HCT116 (cell line): ENCODE measurements at regions not wholly inside any gene's neighbourhood (a gene's known extent, or its start where the extent isn't known, plus 50 kb on each side); places are given as distances from the start of the nearest gene placed in this dataset.

Experiments used
- ATAC-seq: fragments of 200-7000 bp; cut with Tn5 transposase; 2 replicates; pipeline ENCODE4 v1.9.1; 2020; ENCODE audit warnings: mild to moderate bottlenecking, moderate library complexity
- BruUV-seq: library from RNA; stranded (reverse); fragments of 400-500 nt; replicated peaks from 2 replicates; lab custom pipeline; 2021; lab: Mats Ljungman, UMichigan
- CTCF ChIA-PET: fragments of 300-600 bp; sonication (Branson Sonifier 250); formaldehyde crosslinking; loops from one replicate; lab custom pipeline; 2021; ENCODE audit warnings: antibody characterized with exemption; lab: Charles Lee
- POLR2A ChIA-PET: fragments of 300-600, 350-600 bp; sonication (Branson Sonifier 250); formaldehyde crosslinking; loops from one replicate; lab custom pipeline; 2021; ENCODE audit warnings: antibody characterized with exemption; lab: Charles Lee
- RAD21 ChIA-PET, 2 experiments: fragments of 300-600 bp; sonication (Branson Sonifier 250); formaldehyde crosslinking; loops; one replicate each; lab custom pipeline; 2023; ENCODE audit warnings: low total read pairs in 2 of 2; ENCODE audit not compliant: uncharacterized antibody in 2 of 2, unreplicated experiment in 2 of 2, low non-redundant PET in 1 of 2; lab: Charles Lee
- DNase-seq: peaks from one replicate; pipeline ENCODE4 v3.0.0-alpha.2; 2010; ENCODE audit warnings: low read depth, low spot score
- H2AFZ ChIP-seq: fragments of 200-600 bp; shearing (Covaris generic), sonication (generic); 2 replicates; pipeline ENCODE4 v1.6.1; 2017; ENCODE audit warnings: low read depth, mixed run types, mixed read lengths, antibody characterized with exemption, low read length; ENCODE audit not compliant: poor library complexity, severe bottlenecking
- H3K27ac ChIP-seq: 2 replicates; pipeline ENCODE4 v1.5.1; 2012; ENCODE audit warnings: low read depth, low read length
- H3K27me3 ChIP-seq: fragments of 200-600 bp; sonication (generic); 2 replicates; pipeline ENCODE4 v1.6.1; 2016; ENCODE audit warnings: mixed run types, low read length, mixed read lengths; ENCODE audit not compliant: insufficient read depth
- H3K36me3 ChIP-seq, 2 experiments: fragments of 200-500 bp in 1 of 2; fragments of 200-600 bp in 1 of 2; sonication (Bioruptor generic) in 1 of 2; sonication (generic) in 1 of 2; 2 replicates each; pipeline versions ENCODE4 v1.5.1 to v1.6.1; 2014 to 2016; ENCODE audit warnings: low read length in 2 of 2, inconsistent platforms in 1 of 2, mixed read lengths in 1 of 2, mixed run types in 1 of 2; ENCODE audit not compliant: insufficient read depth in 2 of 2, control insufficient read depth in 1 of 2
- H3K4me1 ChIP-seq, 2 experiments: fragments of 200-600 bp in 1 of 2; sonication (generic) in 1 of 2; 2 replicates each; pipeline versions ENCODE4 v1.5.1 to v1.6.1; 2012 to 2017; ENCODE audit warnings: low read length in 2 of 2, inconsistent platforms in 1 of 2, mild to moderate bottlenecking in 1 of 2, mixed read lengths in 1 of 2, mixed run types in 1 of 2, moderate library complexity in 1 of 2; ENCODE audit not compliant: insufficient read depth in 2 of 2, control insufficient read depth in 1 of 2
- H3K4me2 ChIP-seq: fragments of 200-600 bp; sonication (generic); 2 replicates; pipeline ENCODE4 v1.6.1; 2017; ENCODE audit warnings: mixed run types, low read length, mixed read lengths
- H3K4me3 ChIP-seq, 2 experiments: fragments of 200-600 bp in 1 of 2; sonication (generic) in 1 of 2; replicated peaks in 1 of 2; 2 replicates each; pipeline ENCODE4 v1.5.1; 2011 to 2016; ENCODE audit warnings: low read length in 2 of 2, control low read depth in 1 of 2, low read depth in 1 of 2, mild to moderate bottlenecking in 1 of 2, mixed read lengths in 1 of 2, mixed run types in 1 of 2
- H3K79me2 ChIP-seq: fragments of 200-600 bp; sonication (generic); 2 replicates; pipeline ENCODE4 v1.6.1; 2017; ENCODE audit warnings: mild to moderate bottlenecking, mixed run types, low read length, moderate library complexity, mixed read lengths; ENCODE audit not compliant: insufficient read depth
- H3K9ac ChIP-seq: fragments of 200-600 bp; sonication (generic); 2 replicates; pipeline ENCODE4 v1.6.1; 2016; ENCODE audit warnings: low read length, mixed read lengths
- H3K9me2 ChIP-seq: fragments of 200-600 bp; sonication (generic), shearing (Covaris generic); 2 replicates; pipeline ENCODE4 v1.6.1; 2017; ENCODE audit warnings: mixed run types, mild to moderate bottlenecking, moderate library complexity; ENCODE audit not compliant: insufficient read depth
- H3K9me3 ChIP-seq, 2 experiments: fragments of 200-500 bp in 1 of 2; fragments of 200-600 bp in 1 of 2; sonication (Bioruptor generic) in 1 of 2; sonication (generic) in 1 of 2; 2 replicates each; pipeline ENCODE4 v1.6.1; 2014 to 2017; ENCODE audit warnings: low read length in 2 of 2, mixed read lengths in 2 of 2, inconsistent platforms in 1 of 2, low read depth in 1 of 2, mild to moderate bottlenecking in 1 of 2, mixed run types in 1 of 2, moderate library complexity in 1 of 2; ENCODE audit not compliant: control insufficient read depth in 1 of 2, insufficient read depth in 1 of 2
- H4K20me1 ChIP-seq: fragments of 200-600 bp; sonication (generic), shearing (Covaris generic); 2 replicates; pipeline ENCODE4 v1.6.1; 2017; ENCODE audit warnings: mixed run types, mild to moderate bottlenecking, moderate library complexity; ENCODE audit not compliant: insufficient read depth
- CBX3 ChIP-seq: IDR thresholded peaks from 2 replicates; pipeline ENCODE4 v1.6.1; 2012; ENCODE audit warnings: low read depth
- CEBPB ChIP-seq: IDR thresholded peaks from 2 replicates; pipeline ENCODE4 v1.6.1; 2012; ENCODE audit warnings: low read depth
- EGR1 ChIP-seq: IDR thresholded peaks from 2 replicates; pipeline ENCODE4 v1.6.1; 2012; ENCODE audit warnings: low read depth
- ELF1 ChIP-seq: IDR thresholded peaks from 2 replicates; pipeline ENCODE4 v1.6.1; 2012; ENCODE audit warnings: low read depth, borderline replicate concordance
- EZH2phosphoT487 ChIP-seq: fragments of 200-600 bp; IDR thresholded peaks from 2 replicates; pipeline ENCODE4 v1.6.1; 2018; ENCODE audit warnings: antibody characterized with exemption, borderline replicate concordance
- FOSL1 ChIP-seq: IDR thresholded peaks from 2 replicates; pipeline ENCODE4 v1.6.1; 2012; ENCODE audit warnings: low read depth
- JUND ChIP-seq: IDR thresholded peaks from 2 replicates; pipeline ENCODE4 v1.6.1; 2012
- POLR2A ChIP-seq: IDR thresholded peaks from 2 replicates; pipeline ENCODE4 v1.7.0; 2011; ENCODE audit warnings: borderline replicate concordance; ENCODE audit not compliant: insufficient read depth, insufficient read length; ENCODE audit errors: extremely low read depth
- RAD21 ChIP-seq: IDR thresholded peaks from 2 replicates; pipeline ENCODE4 v1.6.1; 2012; ENCODE audit warnings: low read depth, mild to moderate bottlenecking
- SIN3A ChIP-seq: IDR thresholded peaks from 2 replicates; pipeline ENCODE4 v1.6.1; 2012; ENCODE audit warnings: low read depth
- SRF ChIP-seq: IDR thresholded peaks from 2 replicates; pipeline ENCODE4 v1.6.1; 2012; ENCODE audit warnings: low read depth
- TCF7L2 ChIP-seq: IDR thresholded peaks from 2 replicates; pipeline ENCODE4 v1.7.0; 2011; ENCODE audit warnings: borderline replicate concordance, inconsistent platforms; ENCODE audit not compliant: insufficient read depth, insufficient read length; ENCODE audit errors: extremely low read depth
- YY1 ChIP-seq: IDR thresholded peaks from 2 replicates; pipeline ENCODE4 v1.6.1; 2011; ENCODE audit warnings: low read length, low read depth, moderate library complexity, mild to moderate bottlenecking; ENCODE audit not compliant: insufficient replicate concordance; ENCODE audit errors: extremely low read depth
- ZFX ChIP-seq: fragments of 450-650 bp; IDR thresholded peaks from 2 replicates; pipeline ENCODE4 v1.6.1; 2017
- ZNF274 ChIP-seq: fragments of 200-500 bp; sonication (Bioruptor generic); IDR thresholded peaks from 2 replicates; pipeline ENCODE4 v1.6.1; 2014; ENCODE audit warnings: mild to moderate bottlenecking, low read depth, low read length, inconsistent platforms
- intact Hi-C: fragments of 100-400 bp; cut with micrococcal nuclease; formaldehyde crosslinking; loops from 2 replicates; pipeline ENCODE4 v1.10.0; 2022
- TF ChIP-seq, protein P1 (sequence below): IDR thresholded peaks from 2 replicates; pipeline ENCODE4 v1.6.1; 2011; ENCODE audit warnings: mild to moderate bottlenecking, low read length, moderate library complexity; ENCODE audit not compliant: insufficient replicate concordance; ENCODE audit errors: extremely low read depth
- TF ChIP-seq, protein P2 (sequence below): IDR thresholded peaks from 2 replicates; pipeline ENCODE4 v1.6.1; 2012; ENCODE audit warnings: low read depth
- TF ChIP-seq, protein P3 (sequence below): IDR thresholded peaks from 2 replicates; pipeline ENCODE4 v1.6.1; 2012
- TF ChIP-seq, protein P4 (sequence below): IDR thresholded peaks from 2 replicates; pipeline ENCODE4 v1.6.1; 2012

DNA sequence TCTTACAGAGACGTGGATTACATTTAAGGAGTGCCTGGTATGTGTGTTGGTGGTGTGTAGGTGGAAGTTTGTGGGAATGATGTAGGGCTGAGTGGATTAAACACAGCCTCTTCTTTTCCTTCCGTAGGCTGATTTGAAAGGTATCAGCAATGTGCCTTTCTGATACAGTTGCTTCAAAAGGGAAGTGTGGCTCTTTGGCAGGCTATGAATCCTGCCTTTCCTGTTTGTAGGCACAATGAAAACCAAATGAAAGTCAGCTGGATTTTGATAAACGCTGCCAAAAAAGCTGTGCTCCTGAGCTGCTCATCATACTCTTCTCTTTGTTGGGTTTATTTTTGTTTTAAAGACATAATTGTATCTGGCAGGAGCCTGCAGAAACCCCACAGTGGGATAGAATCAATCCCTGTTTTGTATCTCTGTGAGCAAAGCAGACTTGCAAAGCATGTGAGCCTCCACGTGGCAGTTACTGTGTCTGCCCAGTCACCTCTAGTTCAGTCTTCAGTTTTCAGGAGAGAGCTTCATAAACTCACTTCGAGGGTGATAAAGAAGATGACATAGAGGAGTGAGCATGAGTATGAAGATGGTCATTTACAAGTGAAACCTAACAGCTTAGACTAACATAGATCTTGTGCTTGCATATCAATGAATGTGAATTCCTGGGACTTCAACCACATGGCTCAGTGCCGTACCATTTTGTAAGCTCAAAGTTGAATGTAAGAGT, 655.7 kb upstream of the KIRREL3 start:
- Histone ChIP-seq H2AFZ (no peak overlapping the region), H4K20me1 (no peaks in the 10 kb centered on the region), H3K79me2 (no peaks in the 10 kb centered on the region), H3K27me3 (no peaks in the 10 kb centered on the region), H3K9me2 (no peaks in the 10 kb centered on the region), H3K36me3 (no peaks in the 10 kb centered on the region), H3K4me1 (no peaks in the 10 kb centered on the region), H3K27ac (no peak overlapping the region), H3K9ac (no peak overlapping the region), H3K9me3 (peaks cover 0 to 31% of the 10 kb centered on the region in 2 experiments; a peak in 2 of 4 replicates), H3K4me3 (no peak overlapping the region), H3K4me2 (no peak overlapping the region)
- intact Hi-C loops, result no loop called here
- no TSS peak for BruUV-seq
- CTCF ChIA-PET, result no interaction called here
- no peak for DNase-seq
- RAD21 ChIA-PET, result no interaction called here
- no peak for ATAC-seq
- POLR2A ChIA-PET, result no interaction called here
- no peak for TF ChIP-seq EGR1
- no peak for TF ChIP-seq SRF
- TF ChIP-seq EZH2phosphoT487, result no peak
- TF ChIP-seq, protein P1, sequence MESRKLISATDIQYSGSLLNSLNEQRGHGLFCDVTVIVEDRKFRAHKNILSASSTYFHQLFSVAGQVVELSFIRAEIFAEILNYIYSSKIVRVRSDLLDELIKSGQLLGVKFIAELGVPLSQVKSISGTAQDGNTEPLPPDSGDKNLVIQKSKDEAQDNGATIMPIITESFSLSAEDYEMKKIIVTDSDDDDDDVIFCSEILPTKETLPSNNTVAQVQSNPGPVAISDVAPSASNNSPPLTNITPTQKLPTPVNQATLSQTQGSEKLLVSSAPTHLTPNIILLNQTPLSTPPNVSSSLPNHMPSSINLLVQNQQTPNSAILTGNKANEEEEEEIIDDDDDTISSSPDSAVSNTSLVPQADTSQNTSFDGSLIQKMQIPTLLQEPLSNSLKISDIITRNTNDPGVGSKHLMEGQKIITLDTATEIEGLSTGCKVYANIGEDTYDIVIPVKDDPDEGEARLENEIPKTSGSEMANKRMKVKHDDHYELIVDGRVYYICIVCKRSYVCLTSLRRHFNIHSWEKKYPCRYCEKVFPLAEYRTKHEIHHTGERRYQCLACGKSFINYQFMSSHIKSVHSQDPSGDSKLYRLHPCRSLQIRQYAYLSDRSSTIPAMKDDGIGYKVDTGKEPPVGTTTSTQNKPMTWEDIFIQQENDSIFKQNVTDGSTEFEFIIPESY, result no peak
- TF ChIP-seq, protein P2, sequence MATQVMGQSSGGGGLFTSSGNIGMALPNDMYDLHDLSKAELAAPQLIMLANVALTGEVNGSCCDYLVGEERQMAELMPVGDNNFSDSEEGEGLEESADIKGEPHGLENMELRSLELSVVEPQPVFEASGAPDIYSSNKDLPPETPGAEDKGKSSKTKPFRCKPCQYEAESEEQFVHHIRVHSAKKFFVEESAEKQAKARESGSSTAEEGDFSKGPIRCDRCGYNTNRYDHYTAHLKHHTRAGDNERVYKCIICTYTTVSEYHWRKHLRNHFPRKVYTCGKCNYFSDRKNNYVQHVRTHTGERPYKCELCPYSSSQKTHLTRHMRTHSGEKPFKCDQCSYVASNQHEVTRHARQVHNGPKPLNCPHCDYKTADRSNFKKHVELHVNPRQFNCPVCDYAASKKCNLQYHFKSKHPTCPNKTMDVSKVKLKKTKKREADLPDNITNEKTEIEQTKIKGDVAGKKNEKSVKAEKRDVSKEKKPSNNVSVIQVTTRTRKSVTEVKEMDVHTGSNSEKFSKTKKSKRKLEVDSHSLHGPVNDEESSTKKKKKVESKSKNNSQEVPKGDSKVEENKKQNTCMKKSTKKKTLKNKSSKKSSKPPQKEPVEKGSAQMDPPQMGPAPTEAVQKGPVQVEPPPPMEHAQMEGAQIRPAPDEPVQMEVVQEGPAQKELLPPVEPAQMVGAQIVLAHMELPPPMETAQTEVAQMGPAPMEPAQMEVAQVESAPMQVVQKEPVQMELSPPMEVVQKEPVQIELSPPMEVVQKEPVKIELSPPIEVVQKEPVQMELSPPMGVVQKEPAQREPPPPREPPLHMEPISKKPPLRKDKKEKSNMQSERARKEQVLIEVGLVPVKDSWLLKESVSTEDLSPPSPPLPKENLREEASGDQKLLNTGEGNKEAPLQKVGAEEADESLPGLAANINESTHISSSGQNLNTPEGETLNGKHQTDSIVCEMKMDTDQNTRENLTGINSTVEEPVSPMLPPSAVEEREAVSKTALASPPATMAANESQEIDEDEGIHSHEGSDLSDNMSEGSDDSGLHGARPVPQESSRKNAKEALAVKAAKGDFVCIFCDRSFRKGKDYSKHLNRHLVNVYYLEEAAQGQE, result no peak
- no peak for TF ChIP-seq ELF1
- TF ChIP-seq, protein P3, sequence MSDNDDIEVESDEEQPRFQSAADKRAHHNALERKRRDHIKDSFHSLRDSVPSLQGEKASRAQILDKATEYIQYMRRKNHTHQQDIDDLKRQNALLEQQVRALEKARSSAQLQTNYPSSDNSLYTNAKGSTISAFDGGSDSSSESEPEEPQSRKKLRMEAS, result no peak
- no peak for TF ChIP-seq YY1
- no peak for TF ChIP-seq FOSL1
- no peak for TF ChIP-seq JUND
- TF ChIP-seq CBX3, result no peak
- TF ChIP-seq, protein P4, sequence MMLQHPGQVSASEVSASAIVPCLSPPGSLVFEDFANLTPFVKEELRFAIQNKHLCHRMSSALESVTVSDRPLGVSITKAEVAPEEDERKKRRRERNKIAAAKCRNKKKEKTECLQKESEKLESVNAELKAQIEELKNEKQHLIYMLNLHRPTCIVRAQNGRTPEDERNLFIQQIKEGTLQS, result no peak
- TF ChIP-seq TCF7L2, result no peak
- TF ChIP-seq CEBPB, result no peak
- no peak for TF ChIP-seq ZNF274
- TF ChIP-seq ZFX, result no peak
- no peak for TF ChIP-seq RAD21
- TF ChIP-seq POLR2A, result no peak
- no peak for TF ChIP-seq SIN3A
